ENCODE measurements at regions not wholly inside any gene's neighbourhood (a gene's known extent, or its start where the extent isn't known, plus 50 kb on each side); places are given as distances from the start of the nearest gene placed in this dataset.

- no peaks in the 10 kb centered on the region for H3K9me1 ChIP-seq (replicated peaks; ENCODE audit: control insufficient read depth, extremely low read depth, insufficient read depth, low read length)
- ChIA-PET CTCF (no interaction called here), POLR2A (no interaction called here)
- no peaks in the 10 kb centered on the region for H3K27me3 ChIP-seq (ENCODE audit: control insufficient read depth in 2 of 2, insufficient read depth in 2 of 2, low read length in 2 of 2)
- DNase-seq (ENCODE audit: low read depth, low spot score), result no peak
- H3K9me3 ChIP-seq (replicated peaks; ENCODE audit: control insufficient read depth, insufficient read depth, low read length), result no peaks in the 10 kb centered on the region
- no TSS peak for BruUV-seq (replicated peaks)
- no peak overlapping the region for H3K4me2 ChIP-seq (ENCODE audit: insufficient read depth, low read length)
- no peaks in the 10 kb centered on the region for H3K79me2 ChIP-seq (ENCODE audit: control insufficient read depth, insufficient read depth, low read length)
- intact Hi-C loops (cut with micrococcal nuclease), result no loop called here
- TF ChIP-seq, protein P1, sequence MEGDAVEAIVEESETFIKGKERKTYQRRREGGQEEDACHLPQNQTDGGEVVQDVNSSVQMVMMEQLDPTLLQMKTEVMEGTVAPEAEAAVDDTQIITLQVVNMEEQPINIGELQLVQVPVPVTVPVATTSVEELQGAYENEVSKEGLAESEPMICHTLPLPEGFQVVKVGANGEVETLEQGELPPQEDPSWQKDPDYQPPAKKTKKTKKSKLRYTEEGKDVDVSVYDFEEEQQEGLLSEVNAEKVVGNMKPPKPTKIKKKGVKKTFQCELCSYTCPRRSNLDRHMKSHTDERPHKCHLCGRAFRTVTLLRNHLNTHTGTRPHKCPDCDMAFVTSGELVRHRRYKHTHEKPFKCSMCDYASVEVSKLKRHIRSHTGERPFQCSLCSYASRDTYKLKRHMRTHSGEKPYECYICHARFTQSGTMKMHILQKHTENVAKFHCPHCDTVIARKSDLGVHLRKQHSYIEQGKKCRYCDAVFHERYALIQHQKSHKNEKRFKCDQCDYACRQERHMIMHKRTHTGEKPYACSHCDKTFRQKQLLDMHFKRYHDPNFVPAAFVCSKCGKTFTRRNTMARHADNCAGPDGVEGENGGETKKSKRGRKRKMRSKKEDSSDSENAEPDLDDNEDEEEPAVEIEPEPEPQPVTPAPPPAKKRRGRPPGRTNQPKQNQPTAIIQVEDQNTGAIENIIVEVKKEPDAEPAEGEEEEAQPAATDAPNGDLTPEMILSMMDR (IDR thresholded peaks at IDR 0.05; ENCODE audit: extremely low read depth in 1 of 2, insufficient read depth in 1 of 2, low read depth in 1 of 2, low read length in 2 of 2), result no peak
- no peak for TF ChIP-seq EZH2 (IDR thresholded peaks at IDR 0.05; ENCODE audit: borderline replicate concordance, low read depth, low read length, severe bottlenecking)
- TF ChIP-seq POLR2A (IDR thresholded peaks at IDR 0.05; ENCODE audit: low read depth, low read length), result no peak
- TF ChIP-seq JUN (IDR thresholded peaks at IDR 0.05; ENCODE audit: borderline replicate concordance, insufficient read depth, insufficient read length, low read depth), result no peak
- no peak for TF ChIP-seq POLR2AphosphoS5 (IDR thresholded peaks at IDR 0.05; ENCODE audit: insufficient read depth, low read depth, low read length)
- TF ChIP-seq FOS (IDR thresholded peaks at IDR 0.05; ENCODE audit: borderline replicate concordance, insufficient read depth, low read length), result no peak
- no peak overlapping the region for H3K27ac ChIP-seq (ENCODE audit: insufficient read depth, low read depth, low read length)
- no peaks in the 10 kb centered on the region for H4K20me1 ChIP-seq (replicated peaks; ENCODE audit: control insufficient read depth, extremely low read depth, insufficient read depth, low read length)
- H3K4me1 ChIP-seq (ENCODE audit: control insufficient read depth, extremely low read depth, insufficient read depth, low read length), result no peaks in the 10 kb centered on the region
- H3K9ac ChIP-seq (replicated peaks; ENCODE audit: extremely low read depth, insufficient read depth, low read length), result no peak overlapping the region
- no peak overlapping the region for H2AFZ ChIP-seq (ENCODE audit: low read depth, low read length)
- FAIRE-seq, result no peak
- H3K4me3 ChIP-seq (replicated peaks in 1 of 3; ENCODE audit: insufficient read depth in 1 of 3, low read depth in 1 of 3, low read length in 3 of 3), result no peak overlapping the region
- no peaks in the 10 kb centered on the region for H3K36me3 ChIP-seq (ENCODE audit: control insufficient read depth in 2 of 2, extremely low read depth in 1 of 2, insufficient read depth in 2 of 2, low read length in 2 of 2)
- dilution Hi-C loops (cut with MboI; ENCODE audit: extremely low pct_ligation_motif_present, low sequenced_read_pairs), result no loop called here
These were observed 177.3 kb upstream of the ARRDC4 start for GRCh38 chr15:97783240-97783639.

- dilution Hi-C loops (cut with MboI; ENCODE audit: extremely low pct_ligation_motif_present, low sequenced_read_pairs), result no loop called here
- Histone ChIP-seq H3K27ac (ENCODE audit: insufficient read depth, low read depth, low read length) (no peak overlapping the region), H3K9ac (replicated peaks; ENCODE audit: extremely low read depth, insufficient read depth, low read length) (no peak overlapping the region), H4K20me1 (replicated peaks; ENCODE audit: control insufficient read depth, extremely low read depth, insufficient read depth, low read length) (no peaks in the 10 kb centered on the region), H3K79me2 (ENCODE audit: control insufficient read depth, insufficient read depth, low read length) (no peaks in the 10 kb centered on the region), H3K4me2 (ENCODE audit: insufficient read depth, low read length) (no peak overlapping the region), H2AFZ (ENCODE audit: low read depth, low read length) (no peak overlapping the region), H3K9me1 (replicated peaks; ENCODE audit: control insufficient read depth, extremely low read depth, insufficient read depth, low read length) (no peaks in the 10 kb centered on the region), H3K4me3 (replicated peaks in 1 of 3; ENCODE audit: insufficient read depth in 1 of 3, low read depth in 1 of 3, low read length in 3 of 3) (no peak overlapping the region), H3K9me3 (replicated peaks; ENCODE audit: control insufficient read depth, insufficient read depth, low read length) (no peaks in the 10 kb centered on the region), H3K36me3 (ENCODE audit: control insufficient read depth in 2 of 2, extremely low read depth in 1 of 2, insufficient read depth in 2 of 2, low read length in 2 of 2) (no peaks in the 10 kb centered on the region), H3K27me3 (ENCODE audit: control insufficient read depth in 2 of 2, insufficient read depth in 2 of 2, low read length in 2 of 2) (no peaks in the 10 kb centered on the region), H3K4me1 (ENCODE audit: control insufficient read depth, extremely low read depth, insufficient read depth, low read length) (no peaks in the 10 kb centered on the region)
- no peak for DNase-seq (ENCODE audit: low read depth, low spot score)
- FAIRE-seq, result no peak
- no peak for TF ChIP-seq JUN (IDR thresholded peaks at IDR 0.05; ENCODE audit: borderline replicate concordance, insufficient read depth, insufficient read length, low read depth)
- TF ChIP-seq FOS (IDR thresholded peaks at IDR 0.05; ENCODE audit: borderline replicate concordance, insufficient read depth, low read length), result no peak
- no peak for TF ChIP-seq POLR2AphosphoS5 (IDR thresholded peaks at IDR 0.05; ENCODE audit: insufficient read depth, low read depth, low read length)
- TF ChIP-seq POLR2A (IDR thresholded peaks at IDR 0.05; ENCODE audit: low read depth, low read length), result no peak
- no peak for TF ChIP-seq MYC (IDR thresholded peaks at IDR 0.05; ENCODE audit: low read depth, low read length)
- TF ChIP-seq EZH2 (IDR thresholded peaks at IDR 0.05; ENCODE audit: borderline replicate concordance, low read depth, low read length, severe bottlenecking), result no peak
- POLR2A ChIA-PET, result no interaction called here
- no TSS peak for BruUV-seq (replicated peaks)
- intact Hi-C loops (cut with micrococcal nuclease), result no loop called here
- CTCF ChIA-PET, result no interaction called here
These were observed 173.8 kb upstream of the ARRDC4 start for GRCh38 chr15:97786741-97787140.

Measured in endothelial cell of umbilical vein (primary cell).